ENCODE measurements at regions not wholly inside any gene's neighbourhood (a gene's known extent, or its start where the extent isn't known, plus 50 kb on each side); places are given as distances from the start of the nearest gene placed in this dataset.
A peak's percentile ranks its signal among the peaks of the same experiment; 100 is the strongest.

- Histone ChIP-seq H3K4me3 (no peak overlapping the region), H3K27ac (no peak overlapping the region), H3K36me3 (no peaks in the 10 kb centered on the region), H3K4me1 (no peaks in the 10 kb centered on the region), H3K27me3 (ENCODE audit: low read depth) (no peaks in the 10 kb centered on the region), H3K9me3 (no peaks in the 10 kb centered on the region)
- DNase-seq, result no peak
- intact Hi-C loops (cut with DNase I), result no loop called here
- ATAC-seq, result no peak
- TF ChIP-seq CTCF (IDR thresholded peaks at IDR 0.05), result no peak
Measured at GRCh38 chr5:173815571-173815970, 72.6 kb upstream of the CPEB4 start.

GRCh38 chr5:173816728-173817127 is 71.4 kb upstream of the CPEB4 start:
- ATAC-seq (no peak), DNase-seq (no peak)
- Histone ChIP-seq H3K4me3 (no peak overlapping the region), H3K4me1 (no peaks in the 10 kb centered on the region), H3K36me3 (no peaks in the 10 kb centered on the region), H3K9me3 (no peaks in the 10 kb centered on the region), H3K27me3 (ENCODE audit: low read depth) (no peaks in the 10 kb centered on the region), H3K27ac (no peak overlapping the region)
- intact Hi-C loops (cut with DNase I), result no loop called here
- TF ChIP-seq CTCF (IDR thresholded peaks at IDR 0.05), result no peak

GRCh38 chr5:173817561-173817960 is 70.6 kb upstream of the CPEB4 start:
- no peaks in the 10 kb centered on the region for H3K9me3 ChIP-seq
- TF ChIP-seq CTCF (IDR thresholded peaks at IDR 0.05), result no peak
- ATAC-seq (no peak), DNase-seq (no peak)
- intact Hi-C loops (cut with DNase I), result no loop called here
- H3K27ac ChIP-seq, result no peak overlapping the region
- no peaks in the 10 kb centered on the region for H3K27me3 ChIP-seq (ENCODE audit: low read depth)
- H3K36me3 ChIP-seq, result no peaks in the 10 kb centered on the region
- H3K4me3 ChIP-seq, result no peak overlapping the region
- no peaks in the 10 kb centered on the region for H3K4me1 ChIP-seq

GRCh38 chr5:173819521-173819920 is 68.6 kb upstream of the CPEB4 start:
- no peaks in the 10 kb centered on the region for H3K27me3 ChIP-seq (ENCODE audit: low read depth)
- DNase-seq (no peak), ATAC-seq (no peak)
- H3K9me3 ChIP-seq, result no peaks in the 10 kb centered on the region
- H3K36me3 ChIP-seq, result no peaks in the 10 kb centered on the region
- TF ChIP-seq CTCF (IDR thresholded peaks at IDR 0.05), result no peak
- no peak overlapping the region for H3K27ac ChIP-seq
- H3K4me1 ChIP-seq, result peaks cover 12% of the 10 kb centered on the region
- intact Hi-C loops (cut with DNase I), result no loop called here
- H3K4me3 ChIP-seq, result no peak overlapping the region

- H3K4me3 ChIP-seq, result no peak overlapping the region
- H3K27ac ChIP-seq, result peak overlapping the region; percentile 51
- ATAC-seq (no peak), DNase-seq (no peak)
- intact Hi-C loops (cut with DNase I), result no loop called here
- no peaks in the 10 kb centered on the region for H3K9me3 ChIP-seq
- H3K4me1 ChIP-seq, result peaks cover 19% of the 10 kb centered on the region
- H3K36me3 ChIP-seq, result no peaks in the 10 kb centered on the region
- no peak for TF ChIP-seq CTCF (IDR thresholded peaks at IDR 0.05)
- H3K27me3 ChIP-seq (ENCODE audit: low read depth), result no peaks in the 10 kb centered on the region
Measured at GRCh38 chr5:173823274-173823644, 64.9 kb upstream of the CPEB4 start.
